ENCODE measurements at regions not wholly inside any gene's neighbourhood (a gene's known extent, or its start where the extent isn't known, plus 50 kb on each side); places are given as distances from the start of the nearest gene placed in this dataset.
"Not testable (repeated sequence)": the region's sequence is repeated elsewhere in the genome, so short reads cannot be mapped to it uniquely, and the experiment has no call there.

DNA sequence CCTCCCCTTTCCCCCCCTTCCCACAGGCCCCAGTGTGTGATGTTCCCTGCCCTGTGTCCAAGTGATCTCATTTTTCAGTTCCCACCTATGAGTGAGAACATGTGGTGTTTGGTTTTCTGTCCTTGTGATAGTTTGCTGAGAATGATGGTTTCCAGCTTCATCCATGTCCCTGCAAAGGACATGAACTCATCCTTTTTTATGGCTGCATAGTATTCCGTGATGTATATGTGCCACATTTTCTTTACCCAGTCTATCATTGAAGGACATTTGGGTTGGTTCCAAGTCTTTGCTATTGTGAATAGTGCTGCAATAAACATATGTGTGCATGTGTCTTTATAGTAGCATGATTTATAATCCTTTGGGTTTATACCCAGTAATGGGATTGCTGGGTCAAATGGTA, 106.0 kb upstream of the CADM1 start:
- H3K27me3 ChIP-seq (ENCODE audit: control insufficient read depth, insufficient read depth, low read length); POLR2A ChIA-PET; H3K27ac ChIP-seq (ENCODE audit: low read length); H3K4me1 ChIP-seq (ENCODE audit: control insufficient read depth, insufficient read depth, low read length); DNase-seq (ENCODE audit: low read depth, low spot score); H3K9me3 ChIP-seq (ENCODE audit: control insufficient read depth, insufficient read depth, low read depth, low read length); in situ Hi-C loops (cut with HindIII; ENCODE audit: low pct_unique_long_range_greater_than_20kb, low sequenced_read_pairs); CTCF ChIA-PET; BruUV-seq (replicated peaks); intact Hi-C loops (cut with micrococcal nuclease; ENCODE audit: unreplicated experiment); H3K4me3 ChIP-seq (ENCODE audit: low read depth in 2 of 2, low read length in 2 of 2); H3K36me3 ChIP-seq (ENCODE audit: control insufficient read depth, insufficient read depth, low read length); ATAC-seq: not testable (repeated sequence)

GRCh38 chr11:115608976-115609375, 104.8 kb upstream of the CADM1 start:
- DNase-seq (ENCODE audit: low read depth, low spot score), result no peak
- Histone ChIP-seq H3K27me3 (ENCODE audit: control insufficient read depth, insufficient read depth, low read length) (no peaks in the 10 kb centered on the region), H3K4me1 (ENCODE audit: control insufficient read depth, insufficient read depth, low read length) (no peaks in the 10 kb centered on the region), H3K9me3 (ENCODE audit: control insufficient read depth, insufficient read depth, low read depth, low read length) (no peaks in the 10 kb centered on the region), H3K27ac (ENCODE audit: low read length) (no peak overlapping the region), H3K36me3 (ENCODE audit: control insufficient read depth, insufficient read depth, low read length) (no peaks in the 10 kb centered on the region), H3K4me3 (ENCODE audit: low read depth in 2 of 2, low read length in 2 of 2) (no peak overlapping the region)
- in situ Hi-C loops (cut with HindIII; ENCODE audit: low pct_unique_long_range_greater_than_20kb, low sequenced_read_pairs) (no loop called here), intact Hi-C loops (cut with micrococcal nuclease; ENCODE audit: unreplicated experiment) (no loop called here)
- no peak for ATAC-seq
- BruUV-seq (replicated peaks), result no TSS peak
- TF ChIP-seq TCF7L2 (IDR thresholded peaks at IDR 0.05; ENCODE audit: low read depth, low read length) (no peak), POLR2AphosphoS5 (IDR thresholded peaks at IDR 0.05; ENCODE audit: low read depth, low read length) (no peak), SIN3A (IDR thresholded peaks at IDR 0.05; ENCODE audit: borderline replicate concordance, insufficient read depth, low read depth, low read length) (no peak)
- TF ChIP-seq, protein P1, sequence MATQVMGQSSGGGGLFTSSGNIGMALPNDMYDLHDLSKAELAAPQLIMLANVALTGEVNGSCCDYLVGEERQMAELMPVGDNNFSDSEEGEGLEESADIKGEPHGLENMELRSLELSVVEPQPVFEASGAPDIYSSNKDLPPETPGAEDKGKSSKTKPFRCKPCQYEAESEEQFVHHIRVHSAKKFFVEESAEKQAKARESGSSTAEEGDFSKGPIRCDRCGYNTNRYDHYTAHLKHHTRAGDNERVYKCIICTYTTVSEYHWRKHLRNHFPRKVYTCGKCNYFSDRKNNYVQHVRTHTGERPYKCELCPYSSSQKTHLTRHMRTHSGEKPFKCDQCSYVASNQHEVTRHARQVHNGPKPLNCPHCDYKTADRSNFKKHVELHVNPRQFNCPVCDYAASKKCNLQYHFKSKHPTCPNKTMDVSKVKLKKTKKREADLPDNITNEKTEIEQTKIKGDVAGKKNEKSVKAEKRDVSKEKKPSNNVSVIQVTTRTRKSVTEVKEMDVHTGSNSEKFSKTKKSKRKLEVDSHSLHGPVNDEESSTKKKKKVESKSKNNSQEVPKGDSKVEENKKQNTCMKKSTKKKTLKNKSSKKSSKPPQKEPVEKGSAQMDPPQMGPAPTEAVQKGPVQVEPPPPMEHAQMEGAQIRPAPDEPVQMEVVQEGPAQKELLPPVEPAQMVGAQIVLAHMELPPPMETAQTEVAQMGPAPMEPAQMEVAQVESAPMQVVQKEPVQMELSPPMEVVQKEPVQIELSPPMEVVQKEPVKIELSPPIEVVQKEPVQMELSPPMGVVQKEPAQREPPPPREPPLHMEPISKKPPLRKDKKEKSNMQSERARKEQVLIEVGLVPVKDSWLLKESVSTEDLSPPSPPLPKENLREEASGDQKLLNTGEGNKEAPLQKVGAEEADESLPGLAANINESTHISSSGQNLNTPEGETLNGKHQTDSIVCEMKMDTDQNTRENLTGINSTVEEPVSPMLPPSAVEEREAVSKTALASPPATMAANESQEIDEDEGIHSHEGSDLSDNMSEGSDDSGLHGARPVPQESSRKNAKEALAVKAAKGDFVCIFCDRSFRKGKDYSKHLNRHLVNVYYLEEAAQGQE (IDR thresholded peaks at IDR 0.05; ENCODE audit: insufficient read depth in 1 of 2, low read depth in 2 of 2, low read length in 1 of 2), result no peak
- TF ChIP-seq, protein P2, sequence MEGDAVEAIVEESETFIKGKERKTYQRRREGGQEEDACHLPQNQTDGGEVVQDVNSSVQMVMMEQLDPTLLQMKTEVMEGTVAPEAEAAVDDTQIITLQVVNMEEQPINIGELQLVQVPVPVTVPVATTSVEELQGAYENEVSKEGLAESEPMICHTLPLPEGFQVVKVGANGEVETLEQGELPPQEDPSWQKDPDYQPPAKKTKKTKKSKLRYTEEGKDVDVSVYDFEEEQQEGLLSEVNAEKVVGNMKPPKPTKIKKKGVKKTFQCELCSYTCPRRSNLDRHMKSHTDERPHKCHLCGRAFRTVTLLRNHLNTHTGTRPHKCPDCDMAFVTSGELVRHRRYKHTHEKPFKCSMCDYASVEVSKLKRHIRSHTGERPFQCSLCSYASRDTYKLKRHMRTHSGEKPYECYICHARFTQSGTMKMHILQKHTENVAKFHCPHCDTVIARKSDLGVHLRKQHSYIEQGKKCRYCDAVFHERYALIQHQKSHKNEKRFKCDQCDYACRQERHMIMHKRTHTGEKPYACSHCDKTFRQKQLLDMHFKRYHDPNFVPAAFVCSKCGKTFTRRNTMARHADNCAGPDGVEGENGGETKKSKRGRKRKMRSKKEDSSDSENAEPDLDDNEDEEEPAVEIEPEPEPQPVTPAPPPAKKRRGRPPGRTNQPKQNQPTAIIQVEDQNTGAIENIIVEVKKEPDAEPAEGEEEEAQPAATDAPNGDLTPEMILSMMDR (IDR thresholded peaks at IDR 0.05), result no peak
- ChIA-PET POLR2A (no interaction called here), CTCF (no interaction called here)

GRCh38 chr11:115607621-115608221, 103.5 kb upstream of the CADM1 start:
- Histone ChIP-seq H3K27ac (ENCODE audit: low read length) (no peak overlapping the region), H3K9me3 (ENCODE audit: control insufficient read depth, insufficient read depth, low read depth, low read length) (no peaks in the 10 kb centered on the region), H3K4me1 (ENCODE audit: control insufficient read depth, insufficient read depth, low read length) (no peaks in the 10 kb centered on the region), H3K27me3 (ENCODE audit: control insufficient read depth, insufficient read depth, low read length) (no peaks in the 10 kb centered on the region), H3K4me3 (ENCODE audit: low read depth in 2 of 2, low read length in 2 of 2) (no peak overlapping the region), H3K36me3 (ENCODE audit: control insufficient read depth, insufficient read depth, low read length) (no peaks in the 10 kb centered on the region)
- ChIA-PET POLR2A (no interaction called here), CTCF (no interaction called here)
- intact Hi-C loops (cut with micrococcal nuclease; ENCODE audit: unreplicated experiment) (no loop called here), in situ Hi-C loops (cut with HindIII; ENCODE audit: low pct_unique_long_range_greater_than_20kb, low sequenced_read_pairs) (no loop called here)
- no TSS peak for BruUV-seq (replicated peaks)
- no peak for DNase-seq (ENCODE audit: low read depth, low spot score)
- no peak for ATAC-seq
- TF ChIP-seq SIN3A (IDR thresholded peaks at IDR 0.05; ENCODE audit: borderline replicate concordance, insufficient read depth, low read depth, low read length) (no peak), POLR2AphosphoS5 (IDR thresholded peaks at IDR 0.05; ENCODE audit: low read depth, low read length) (no peak), TCF7L2 (IDR thresholded peaks at IDR 0.05; ENCODE audit: low read depth, low read length) (no peak)
- TF ChIP-seq, protein P1 (IDR thresholded peaks at IDR 0.05; ENCODE audit: insufficient read depth in 1 of 2, low read depth in 2 of 2, low read length in 1 of 2), result no peak
- TF ChIP-seq, protein P2 (IDR thresholded peaks at IDR 0.05), result no peak
